ENCODE measurements at regions not wholly inside any gene's neighbourhood (a gene's known extent, or its start where the extent isn't known, plus 50 kb on each side); places are given as distances from the start of the nearest gene placed in this dataset.

- Mint-ChIP-seq H3K4me3 (no peak overlapping the region), H3K27ac (no peak overlapping the region), H3K27me3 (no peaks in the 10 kb centered on the region), H3K36me3 (no peaks in the 10 kb centered on the region), H3K4me1 (ENCODE audit: unreplicated experiment) (no peaks in the 10 kb centered on the region), H3K9me3 (no peaks in the 10 kb centered on the region)
- TF ChIP-seq CTCF (conservative IDR thresholded peaks at IDR 0.05) = no peak
- DNase-seq (ENCODE audit: extremely low spot score, unreplicated experiment) = no peak
Measured at GRCh38 chr4:29009908-29010307, 1710.3 kb upstream of the PCDH7 start.

GRCh38 chr4:29013341-29013740, 1706.8 kb upstream of the PCDH7 start:
- Mint-ChIP-seq H3K27ac (no peak overlapping the region), H3K4me3 (no peak overlapping the region), H3K9me3 (peaks cover 4% of the 10 kb centered on the region), H3K4me1 (ENCODE audit: unreplicated experiment) (no peaks in the 10 kb centered on the region), H3K36me3 (no peaks in the 10 kb centered on the region), H3K27me3 (no peaks in the 10 kb centered on the region)
- no peak for TF ChIP-seq CTCF (conservative IDR thresholded peaks at IDR 0.05)
- no peak for DNase-seq (ENCODE audit: extremely low spot score, unreplicated experiment)

GRCh38 chr4:29014555-29014954, 1705.6 kb upstream of the PCDH7 start:
- no peaks in the 10 kb centered on the region for H3K27me3 Mint-ChIP-seq
- H3K27ac Mint-ChIP-seq = no peak overlapping the region
- no peaks in the 10 kb centered on the region for H3K4me1 Mint-ChIP-seq (ENCODE audit: unreplicated experiment)
- DNase-seq (ENCODE audit: extremely low spot score, unreplicated experiment) = no peak
- no peaks in the 10 kb centered on the region for H3K36me3 Mint-ChIP-seq
- H3K4me3 Mint-ChIP-seq = no peak overlapping the region
- peaks cover 4% of the 10 kb centered on the region for H3K9me3 Mint-ChIP-seq
- no peak for TF ChIP-seq CTCF (conservative IDR thresholded peaks at IDR 0.05)

- H3K4me1 Mint-ChIP-seq (ENCODE audit: unreplicated experiment) = no peaks in the 10 kb centered on the region
- peaks cover 13% of the 10 kb centered on the region for H3K9me3 Mint-ChIP-seq
- DNase-seq (ENCODE audit: extremely low spot score, unreplicated experiment) = no peak
- no peak for TF ChIP-seq CTCF (conservative IDR thresholded peaks at IDR 0.05)
- H3K27me3 Mint-ChIP-seq = no peaks in the 10 kb centered on the region
- no peak overlapping the region for H3K27ac Mint-ChIP-seq
- H3K36me3 Mint-ChIP-seq = no peaks in the 10 kb centered on the region
- H3K4me3 Mint-ChIP-seq = no peak overlapping the region
Measured at GRCh38 chr4:29033703-29034102, 1686.5 kb upstream of the PCDH7 start.

GRCh38 chr4:29037501-29037900, 1682.7 kb upstream of the PCDH7 start:
- H3K36me3 Mint-ChIP-seq = no peaks in the 10 kb centered on the region
- no peak for TF ChIP-seq CTCF (conservative IDR thresholded peaks at IDR 0.05)
- H3K27me3 Mint-ChIP-seq = no peaks in the 10 kb centered on the region
- DNase-seq (ENCODE audit: extremely low spot score, unreplicated experiment) = no peak
- no peak overlapping the region for H3K27ac Mint-ChIP-seq
- no peak overlapping the region for H3K4me3 Mint-ChIP-seq
- H3K9me3 Mint-ChIP-seq = peaks cover 9% of the 10 kb centered on the region
- H3K4me1 Mint-ChIP-seq (ENCODE audit: unreplicated experiment) = no peaks in the 10 kb centered on the region

GRCh38 chr4:29043411-29043810, 1676.8 kb upstream of the PCDH7 start:
- Mint-ChIP-seq H3K36me3 (no peaks in the 10 kb centered on the region), H3K27ac (no peak overlapping the region), H3K27me3 (no peaks in the 10 kb centered on the region), H3K9me3 (no peaks in the 10 kb centered on the region), H3K4me1 (ENCODE audit: unreplicated experiment) (no peaks in the 10 kb centered on the region), H3K4me3 (no peak overlapping the region)
- no peak for DNase-seq (ENCODE audit: extremely low spot score, unreplicated experiment)
- TF ChIP-seq CTCF (conservative IDR thresholded peaks at IDR 0.05) = no peak

All from type B pancreatic cell (in vitro differentiated cells).